ENCODE measurements at regions not wholly inside any gene's neighbourhood (a gene's known extent, or its start where the extent isn't known, plus 50 kb on each side); places are given as distances from the start of the nearest gene placed in this dataset.

- Histone ChIP-seq H3K4ac (ENCODE audit: low read depth, low read length) (no peak overlapping the region), H3K9me3 (ENCODE audit: control insufficient read depth, low read depth, low read length) (no peaks in the 10 kb centered on the region), H3K4me1 (ENCODE audit: insufficient read depth, low read length) (peaks cover 3% of the 10 kb centered on the region; the same call in 1 of the 2 replicates), H3T11ph (ENCODE audit: low read length) (no peak overlapping the region), H3K27me3 (ENCODE audit: insufficient read depth, low read length) (no peaks in the 10 kb centered on the region), H3K79me2 (ENCODE audit: insufficient read depth, low read length) (no peaks in the 10 kb centered on the region), H3K23me2 (ENCODE audit: insufficient read length, low read depth, low read length, poor library complexity, severe bottlenecking) (no peaks in the 10 kb centered on the region), H2BK20ac (ENCODE audit: low read depth, low read length, poor library complexity, severe bottlenecking) (no peak overlapping the region), H3K18ac (ENCODE audit: insufficient read length, low read depth, low read length) (no peak overlapping the region), H3K14ac (ENCODE audit: insufficient read depth, low read length) (no peak overlapping the region), H2BK12ac (ENCODE audit: insufficient read length, low read depth, low read length) (no peak overlapping the region), H2AFZ (ENCODE audit: low read length) (no peak overlapping the region), H2AK5ac (ENCODE audit: insufficient read length, low read length) (no peak overlapping the region), H2BK15ac (ENCODE audit: low read depth, low read length) (no peak overlapping the region), H4K91ac (ENCODE audit: insufficient read length, low read depth, low read length) (no peak overlapping the region), H3K79me1 (ENCODE audit: insufficient read depth, low read depth, low read length, poor library complexity, severe bottlenecking) (no peaks in the 10 kb centered on the region), H2BK5ac (ENCODE audit: insufficient read length, low read length) (no peak overlapping the region), H4K5ac (ENCODE audit: insufficient read length, low read depth, low read length) (no peak overlapping the region), H3K9ac (ENCODE audit: extremely low read depth, insufficient read length, low read length) (no peak overlapping the region), H4K20me1 (ENCODE audit: control insufficient read depth, insufficient read depth, insufficient read length) (no peaks in the 10 kb centered on the region), H3K27ac (ENCODE audit: insufficient read length, low read depth, low read length) (no peak overlapping the region), H4K8ac (replicated peaks; ENCODE audit: insufficient read length, low read depth, low read length) (no peak overlapping the region), H3K56ac (ENCODE audit: insufficient read length, low read depth, low read length) (no peak overlapping the region), H3K23ac (ENCODE audit: insufficient read length, low read depth, low read length) (no peak overlapping the region), H2BK120ac (ENCODE audit: low read depth, low read length, poor library complexity, severe bottlenecking) (no peak overlapping the region), H3K4me2 (ENCODE audit: insufficient read depth, insufficient read length, low read length) (no peak overlapping the region)
- TF ChIP-seq CTCF (conservative IDR thresholded peaks at IDR 0.05), result no peak
- Mint-ChIP-seq H3K9me3 (no peaks in the 10 kb centered on the region), H3K27ac (no peak overlapping the region), H3K36me3 (ENCODE audit: insufficient read depth in 1 of 3, low read depth in 3 of 3) (no peaks in the 10 kb centered on the region), H3K27me3 (ENCODE audit: low read depth) (no peaks in the 10 kb centered on the region), H3K4me3 (no peak overlapping the region), H3K4me1 (peaks cover 0 to 4% of the 10 kb centered on the region in 2 experiments; a peak in 2 of 4 replicates)
- no CpG with 5 or more reads among the region's 2 CpGs for WGBS (ENCODE audit: extremely low coverage, insufficient read length, low lambda C conversion rate)
- DNase-seq, result no peak
Measured at GRCh38 chr4:35175894-35176293, 1068.4 kb downstream of the ARAP2 start.

All from H9 (cell line).